ENCODE measurements at regions not wholly inside any gene's neighbourhood (a gene's known extent, or its start where the extent isn't known, plus 50 kb on each side); places are given as distances from the start of the nearest gene placed in this dataset.

- no peak for DNase-seq
Observed at GRCh38 chr4:136831553-136831952, 700.7 kb downstream of the PCDH18 start.

- DNase-seq: no peak
Observed at GRCh38 chr4:136829280-136829679, 703.0 kb downstream of the PCDH18 start.

- no peak for DNase-seq
Observed at GRCh38 chr4:136823020-136823419, 709.3 kb downstream of the PCDH18 start.

- DNase-seq: no peak
Observed at GRCh38 chr4:136818811-136819330, 713.4 kb downstream of the PCDH18 start.

- DNase-seq: no peak
Observed at GRCh38 chr4:136812100-136812880, 720.0 kb downstream of the PCDH18 start.

GRCh38 chr4:136811496-136812077 lies 720.7 kb downstream of the PCDH18 start:
- no peak for DNase-seq

- no peak for DNase-seq
Observed at GRCh38 chr4:136810626-136811025, 721.7 kb downstream of the PCDH18 start.

GRCh38 chr4:136806844-136807243 lies 725.5 kb downstream of the PCDH18 start:
- no peak for DNase-seq

GRCh38 chr4:136805617-136806016 lies 726.7 kb downstream of the PCDH18 start:
- DNase-seq: no peak

GRCh38 chr4:136803433-136803832 lies 728.9 kb downstream of the PCDH18 start:
- DNase-seq: no peak

- DNase-seq: no peak
Observed at GRCh38 chr4:136800248-136800647, 732.0 kb downstream of the PCDH18 start.

- no peak for DNase-seq
Observed at GRCh38 chr4:136796953-136797352, 735.3 kb downstream of the PCDH18 start.

GRCh38 chr4:136793848-136794247 lies 738.4 kb downstream of the PCDH18 start:
- no peak for DNase-seq

- DNase-seq: no peak
Observed at GRCh38 chr4:136784326-136784725, 748.0 kb downstream of the PCDH18 start.

- no peak for DNase-seq
Observed at GRCh38 chr4:136769717-136770116, 762.6 kb downstream of the PCDH18 start.

- DNase-seq: no peak
Observed at GRCh38 chr4:136768925-136769275, 763.4 kb downstream of the PCDH18 start.

GRCh38 chr4:136768213-136768924 lies 763.9 kb downstream of the PCDH18 start:
- DNase-seq: no peak

- DNase-seq: no peak
Observed at GRCh38 chr4:136763919-136764318, 768.4 kb downstream of the PCDH18 start.

- DNase-seq: no peak
Observed at GRCh38 chr4:136755531-136755916, 776.8 kb downstream of the PCDH18 start.

GRCh38 chr4:136754810-136755530 lies 777.3 kb downstream of the PCDH18 start:
- DNase-seq: no peak

GRCh38 chr4:136751556-136751955 lies 780.7 kb downstream of the PCDH18 start:
- no peak for DNase-seq

GRCh38 chr4:136750897-136751296 lies 781.4 kb downstream of the PCDH18 start:
- no peak for DNase-seq

GRCh38 chr4:136749989-136750388 lies 782.3 kb downstream of the PCDH18 start:
- no peak for DNase-seq

Data from skin of body (tissue), 1 donor.